ENCODE measurements at regions not wholly inside any gene's neighbourhood (a gene's known extent, or its start where the extent isn't known, plus 50 kb on each side); places are given as distances from the start of the nearest gene placed in this dataset.

- TF ChIP-seq CTCF (IDR thresholded peaks at IDR 0.05) (no peak), POLR2AphosphoS5 (IDR thresholded peaks at IDR 0.05) (no peak), POLR2A (IDR thresholded peaks at IDR 0.05) (no peak)
Observed at GRCh38 chr10:123252779-123253178, 98.6 kb downstream of the BUB3 start.
